C4-2B (cell line): ENCODE measurements at regions not wholly inside any gene's neighbourhood (a gene's known extent, or its start where the extent isn't known, plus 50 kb on each side); places are given as distances from the start of the nearest gene placed in this dataset.

Source experiments
- CTCF ChIP-seq: fragments of 450-650 bp; conservative IDR thresholded peaks from 2 replicates; pipeline ENCODE4 v1.5.1; 2017; ENCODE audit warnings: mild to moderate bottlenecking
- ZFX ChIP-seq: fragments of 450-650 bp; IDR thresholded peaks from 2 replicates; pipeline ENCODE4 v1.6.1; 2017

- TF ChIP-seq CTCF (no peak), ZFX (no peak)
These were observed 177.4 kb upstream of the HS6ST1 start for GRCh38 chr2:128495996-128496547.
